Adrenal gland (tissue), 9 donors: ENCODE measurements at regions not wholly inside any gene's neighbourhood (a gene's known extent, or its start where the extent isn't known, plus 50 kb on each side); places are given as distances from the start of the nearest gene placed in this dataset.

Experiments
- DNase-seq, 7 donors: peaks; one replicate each; pipeline ENCODE4 v3.0.0-alpha.2; 2019 to 2020
- H3K27ac ChIP-seq, 5 donors: fragments of 200-600 bp; sonication (generic) in 4 of 5; 1 replicate in 3 of 5; 2 replicates in 2 of 5; pipeline versions ENCODE4 v1.5.1 to v1.8.0; 2016 to 2020; ENCODE audit warnings: mild to moderate bottlenecking in 1 of 5
- H3K27me3 ChIP-seq: fragments of 200-600 bp; 2 replicates; pipeline ENCODE4 v1.8.0; 2021
- H3K36me3 ChIP-seq, 2 donors: fragments of 200-600 bp; replicated peaks in 1 of 2; 1 replicate in 1 of 2; 2 replicates in 1 of 2; pipeline versions ENCODE4 v1.5.1 to v1.8.0; 2018 to 2022
- H3K4me1 ChIP-seq, 2 donors: fragments of 200-600 bp; replicated peaks in 1 of 2; 1 replicate in 1 of 2; 2 replicates in 1 of 2; pipeline versions ENCODE4 v1.5.1 to v1.8.0; 2018 to 2021
- H3K4me3 ChIP-seq, 4 donors: fragments of 200-600 bp; sonication (generic) in 3 of 4; one replicate each; pipeline ENCODE4 v1.5.1; 2016 to 2018
- H3K9me3 ChIP-seq, 3 donors: fragments of 200-600 bp; sonication (generic) in 1 of 3; replicated peaks in 1 of 3; 1 replicate in 2 of 3; 2 replicates in 1 of 3; pipeline versions ENCODE4 v1.5.1 to v1.8.0; 2016 to 2021
- POLR2A ChIP-seq, 2 donors: fragments of 450-650 bp; IDR thresholded peaks; one replicate each; pipeline ENCODE4 v1.6.1; 2017; ENCODE audit warnings: antibody characterized with exemption in 2 of 2, mild to moderate bottlenecking in 2 of 2, moderate library complexity in 1 of 2
- WGBS, 4 donors: extraction: QIAGEN DNeasy Blood & Tissue Kit in 2 of 4; methylation state at CpG; one replicate each; pipeline versions ENCODE4 v1.1.5 to v1.1.7; 2013 to 2017; 5-methylcytosine and 5-hydroxymethylcytosine counted together
- intact Hi-C, 2 donors: fragments of 100-400 bp; cut with DNase I; formaldehyde crosslinking; loops; one replicate each; pipeline versions ENCODE4 v1.14.1 to v1.15.0; 2022 to 2023
- TF ChIP-seq, protein P1 (sequence below), 6 experiments: fragments of 450-650 bp in 4 of 6; fragments of 200-600 bp in 2 of 6; sonication (generic) in 1 of 6; IDR thresholded peaks; 1 replicate in 5 of 6; 2 replicates in 1 of 6; pipeline versions ENCODE4 v1.5.1 to v1.8.0; 2016 to 2021; ENCODE audit warnings: antibody characterized with exemption in 6 of 6, mild to moderate bottlenecking in 2 of 6, moderate library complexity in 1 of 6
- donor health status: healthy with polysubstance abuse.
- donor health status: Bipolar disorder and iron deficiency.
- donor health status: DM: yes; HTN: yes; CAD: no.
- donor health status: DM: no; HTN: no; CAD: no.
- donor health status: DM: no; HTN: no; CAD: no.

DNA sequence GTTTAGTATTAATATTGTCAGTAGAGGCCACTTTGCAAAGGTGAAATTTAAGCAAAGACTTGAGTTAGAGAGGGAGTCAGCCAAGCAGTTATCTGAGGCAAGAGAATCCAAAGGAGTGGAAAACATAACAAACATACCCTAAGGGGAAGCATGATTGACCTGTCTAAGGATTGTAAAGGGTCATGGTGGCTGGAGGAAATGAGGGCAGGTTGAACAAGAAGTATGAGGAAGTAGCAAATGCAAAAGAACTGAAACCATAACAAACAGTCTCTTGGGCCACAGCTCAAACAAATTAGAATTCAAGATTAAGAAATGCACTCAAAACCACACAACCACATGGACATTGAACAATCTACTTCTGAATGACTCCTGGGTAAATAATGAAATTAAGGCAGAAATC, 103.2 kb downstream of the FBXO5 start:
- no peak for DNase-seq
- Histone ChIP-seq H3K4me3 (no peak overlapping the region), H3K4me1 (no peaks in the 10 kb centered on the region), H3K27ac (no peak overlapping the region), H3K36me3 (no peaks in the 10 kb centered on the region), H3K27me3 (no peaks in the 10 kb centered on the region), H3K9me3 (no peaks in the 10 kb centered on the region)
- intact Hi-C loops = no loop called here
- TF ChIP-seq, protein P1, sequence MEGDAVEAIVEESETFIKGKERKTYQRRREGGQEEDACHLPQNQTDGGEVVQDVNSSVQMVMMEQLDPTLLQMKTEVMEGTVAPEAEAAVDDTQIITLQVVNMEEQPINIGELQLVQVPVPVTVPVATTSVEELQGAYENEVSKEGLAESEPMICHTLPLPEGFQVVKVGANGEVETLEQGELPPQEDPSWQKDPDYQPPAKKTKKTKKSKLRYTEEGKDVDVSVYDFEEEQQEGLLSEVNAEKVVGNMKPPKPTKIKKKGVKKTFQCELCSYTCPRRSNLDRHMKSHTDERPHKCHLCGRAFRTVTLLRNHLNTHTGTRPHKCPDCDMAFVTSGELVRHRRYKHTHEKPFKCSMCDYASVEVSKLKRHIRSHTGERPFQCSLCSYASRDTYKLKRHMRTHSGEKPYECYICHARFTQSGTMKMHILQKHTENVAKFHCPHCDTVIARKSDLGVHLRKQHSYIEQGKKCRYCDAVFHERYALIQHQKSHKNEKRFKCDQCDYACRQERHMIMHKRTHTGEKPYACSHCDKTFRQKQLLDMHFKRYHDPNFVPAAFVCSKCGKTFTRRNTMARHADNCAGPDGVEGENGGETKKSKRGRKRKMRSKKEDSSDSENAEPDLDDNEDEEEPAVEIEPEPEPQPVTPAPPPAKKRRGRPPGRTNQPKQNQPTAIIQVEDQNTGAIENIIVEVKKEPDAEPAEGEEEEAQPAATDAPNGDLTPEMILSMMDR (IDR thresholded peaks at IDR 0.05) = no peak
- TF ChIP-seq POLR2A (IDR thresholded peaks at IDR 0.05) = no peak

DNA sequence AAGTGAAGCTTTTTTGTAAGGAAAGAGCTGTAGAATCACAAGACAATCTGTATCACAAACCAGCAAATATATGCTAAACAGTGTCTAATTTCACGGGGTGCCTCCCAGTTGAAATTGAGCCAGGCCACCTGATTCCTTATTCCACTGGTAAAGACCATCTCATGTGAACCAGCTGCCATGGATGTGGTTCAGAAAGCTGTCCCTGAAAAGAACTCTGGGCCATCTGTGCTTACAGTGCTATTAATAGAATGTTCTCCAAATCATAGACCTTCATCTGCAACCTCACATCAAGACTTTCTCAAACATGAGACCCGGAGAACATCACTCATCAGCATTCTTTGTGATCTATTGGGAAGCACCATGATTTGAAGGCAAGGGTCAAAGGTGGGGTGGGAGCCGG, 89.7 kb downstream of the FBXO5 start:
- Histone ChIP-seq H3K27ac (no peak overlapping the region), H3K36me3 (no peaks in the 10 kb centered on the region), H3K4me3 (no peak overlapping the region), H3K9me3 (no peaks in the 10 kb centered on the region), H3K4me1 (no peaks in the 10 kb centered on the region), H3K27me3 (peaks cover 2% of the 10 kb centered on the region)
- WGBS, 4 donors = 59 to 74% (median 65%) methylated on average over 3 of the region's 3 CpGs
- intact Hi-C loops = no loop called here
- DNase-seq = no peak
- no peak for TF ChIP-seq POLR2A (IDR thresholded peaks at IDR 0.05)
- TF ChIP-seq, protein P1 (IDR thresholded peaks at IDR 0.05) = no peak

DNA sequence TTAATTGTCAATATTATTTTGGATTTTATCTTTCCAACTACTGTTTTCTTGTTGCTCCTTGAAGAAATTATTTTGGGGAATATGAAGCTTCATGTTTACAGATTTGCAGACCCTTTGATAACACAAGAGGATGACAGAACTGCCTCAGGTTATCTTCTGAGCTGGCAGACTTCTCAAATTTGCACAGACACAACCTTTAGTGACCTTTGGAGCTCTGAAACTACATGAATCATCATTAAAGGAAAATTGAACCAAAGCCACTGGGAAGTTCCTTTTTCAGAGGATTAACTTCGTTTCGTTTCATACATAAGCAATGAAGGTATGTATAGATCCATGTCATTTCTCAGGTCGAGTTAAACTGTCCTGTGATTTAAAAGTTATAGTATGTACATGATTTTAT, 85.9 kb downstream of the FBXO5 start:
- intact Hi-C loops = no loop called here
- Histone ChIP-seq H3K27me3 (peaks cover 5% of the 10 kb centered on the region), H3K36me3 (no peaks in the 10 kb centered on the region), H3K27ac (no peak overlapping the region), H3K9me3 (no peaks in the 10 kb centered on the region), H3K4me1 (no peaks in the 10 kb centered on the region), H3K4me3 (no peak overlapping the region)
- TF ChIP-seq, protein P1 (IDR thresholded peaks at IDR 0.05) = no peak
- TF ChIP-seq POLR2A (IDR thresholded peaks at IDR 0.05) = no peak
- 42 to 45% (median 44%) methylated on average over 3 of the region's 3 CpGs for WGBS, 4 donors
- DNase-seq = no peak

DNA sequence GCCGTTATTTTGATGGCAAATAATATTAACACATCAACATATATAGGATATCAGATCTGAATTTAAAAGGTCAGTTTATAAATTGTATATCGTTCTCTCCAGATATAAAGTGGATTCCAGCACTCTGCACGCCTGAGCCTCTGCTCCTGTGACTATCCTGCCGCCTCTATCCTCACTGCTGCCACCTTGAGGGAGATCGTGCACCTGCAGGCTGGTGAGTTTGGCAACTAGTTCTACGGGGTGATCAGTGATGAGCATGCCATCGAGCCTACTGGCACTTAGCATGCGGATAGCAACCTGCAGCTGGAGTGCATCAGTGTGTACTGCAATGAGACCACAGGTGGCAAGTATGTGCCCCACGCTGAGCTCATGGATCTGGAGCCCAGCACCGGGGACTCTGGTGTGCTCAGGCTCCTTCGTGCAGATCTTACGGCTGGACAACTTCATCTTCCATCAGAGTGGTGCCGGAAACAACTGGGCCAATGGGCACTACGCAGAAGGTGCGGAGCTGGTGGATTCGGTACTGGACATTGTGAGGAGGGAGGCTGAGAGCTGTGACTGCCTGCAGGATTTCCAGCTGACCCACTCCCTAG, 84.9 kb downstream of the FBXO5 start:
- DNase-seq = peak; percentile 53 to 78 (median 63)
- TF ChIP-seq, protein P1 (IDR thresholded peaks at IDR 0.05) = peak; percentile 56 to 78 (median 68)
- TF ChIP-seq POLR2A (IDR thresholded peaks at IDR 0.05) = no peak
- H3K27me3 ChIP-seq = peaks cover 5% of the 10 kb centered on the region
- no peaks in the 10 kb centered on the region for H3K4me1 ChIP-seq
- intact Hi-C loops = no loop called here
- H3K27ac ChIP-seq = no peak overlapping the region
- no peak overlapping the region for H3K4me3 ChIP-seq
- WGBS, 4 donors = 25 to 46% (median 43%) methylated on average over 12 to 16 of the region's 16 CpGs
- no peaks in the 10 kb centered on the region for H3K36me3 ChIP-seq
- no peaks in the 10 kb centered on the region for H3K9me3 ChIP-seq
